ENCODE measurements at regions not wholly inside any gene's neighbourhood (a gene's known extent, or its start where the extent isn't known, plus 50 kb on each side); places are given as distances from the start of the nearest gene placed in this dataset.

GRCh38 chr18:57956491-57956890, 87.5 kb upstream of the NEDD4L start:
- no peaks in the 10 kb centered on the region for H3K27me3 Mint-ChIP-seq (ENCODE audit: insufficient read depth, low read depth, poor library complexity)
- Histone ChIP-seq H2AFZ (no peak overlapping the region), H3K27ac (ENCODE audit: low read depth) (no peak overlapping the region), H3K4me1 (ENCODE audit: insufficient read depth) (no peaks in the 10 kb centered on the region), H3K4me3 (no peak overlapping the region), H3F3A (replicated peaks; ENCODE audit: low read depth) (no peaks in the 10 kb centered on the region), H4K20me1 (replicated peaks; ENCODE audit: insufficient read depth) (no peaks in the 10 kb centered on the region), H3K79me2 (replicated peaks; ENCODE audit: insufficient read depth) (no peaks in the 10 kb centered on the region), H3K27me3 (ENCODE audit: insufficient read depth) (no peaks in the 10 kb centered on the region), H3K4me2 (no peak overlapping the region), H3K9me2 (ENCODE audit: insufficient read depth) (no peaks in the 10 kb centered on the region), H3K36me3 (ENCODE audit: insufficient read depth) (no peaks in the 10 kb centered on the region)
- H3K4me1 Mint-ChIP-seq, result peaks cover 4% of the 10 kb centered on the region; the same call in 2 of the 3 replicates
- no peak overlapping the region for H3K4me3 Mint-ChIP-seq
- no peak overlapping the region for H3K27ac Mint-ChIP-seq
- no peak for ATAC-seq
- TF ChIP-seq CTCF (conservative IDR thresholded peaks at IDR 0.05; ENCODE audit: low read depth in 2 of 2) (no peak), EZH2 (IDR thresholded peaks at IDR 0.05; ENCODE audit: low read depth, unreplicated experiment) (no peak), NANOG (IDR thresholded peaks at IDR 0.05; ENCODE audit: borderline replicate concordance) (no peak), EZH2phosphoT487 (IDR thresholded peaks at IDR 0.05; ENCODE audit: unreplicated experiment) (no peak)
- no peaks in the 10 kb centered on the region for H3K36me3 Mint-ChIP-seq (ENCODE audit: low read depth)
- no peak for DNase-seq (ENCODE audit: low spot score)
- no peaks in the 10 kb centered on the region for H3K9me3 Mint-ChIP-seq

- H3K27ac ChIP-seq (ENCODE audit: low read depth), result no peak overlapping the region
- H3K27ac Mint-ChIP-seq, result no peak overlapping the region
- no peak overlapping the region for H3K4me3 Mint-ChIP-seq
- H3K4me1 Mint-ChIP-seq, result no peaks in the 10 kb centered on the region
- H3K27me3 Mint-ChIP-seq (ENCODE audit: insufficient read depth, low read depth, poor library complexity), result no peaks in the 10 kb centered on the region
- no peaks in the 10 kb centered on the region for H3K9me2 ChIP-seq (ENCODE audit: insufficient read depth)
- H4K20me1 ChIP-seq (replicated peaks; ENCODE audit: insufficient read depth), result no peaks in the 10 kb centered on the region
- DNase-seq (ENCODE audit: low spot score), result no peak
- H2AFZ ChIP-seq, result no peak overlapping the region
- H3K27me3 ChIP-seq (ENCODE audit: insufficient read depth), result no peaks in the 10 kb centered on the region
- no peaks in the 10 kb centered on the region for H3K79me2 ChIP-seq (replicated peaks; ENCODE audit: insufficient read depth)
- no peak overlapping the region for H3K4me3 ChIP-seq
- H3K36me3 ChIP-seq (ENCODE audit: insufficient read depth), result no peaks in the 10 kb centered on the region
- H3F3A ChIP-seq (replicated peaks; ENCODE audit: low read depth), result no peaks in the 10 kb centered on the region
- no peak overlapping the region for H3K4me2 ChIP-seq
- H3K4me1 ChIP-seq (ENCODE audit: insufficient read depth), result no peaks in the 10 kb centered on the region
- H3K36me3 Mint-ChIP-seq (ENCODE audit: low read depth), result no peaks in the 10 kb centered on the region
- H3K9me3 Mint-ChIP-seq, result no peaks in the 10 kb centered on the region
- no peak for ATAC-seq
- TF ChIP-seq CTCF (conservative IDR thresholded peaks at IDR 0.05; ENCODE audit: low read depth in 2 of 2), result no peak
- TF ChIP-seq NANOG (IDR thresholded peaks at IDR 0.05; ENCODE audit: borderline replicate concordance), result no peak
- no peak for TF ChIP-seq STAT1 (IDR thresholded peaks at IDR 0.05; ENCODE audit: unreplicated experiment)
- no peak for TF ChIP-seq REST (IDR thresholded peaks at IDR 0.05; ENCODE audit: unreplicated experiment)
- no peak for TF ChIP-seq ETS1 (IDR thresholded peaks at IDR 0.05)
- no peak for TF ChIP-seq ZNF114 (CRISPR knock-in tag; IDR thresholded peaks at IDR 0.05)
Observed at GRCh38 chr18:57954935-57955334, 89.1 kb upstream of the NEDD4L start.
